HG02571 (cell line): ENCODE measurements at regions not wholly inside any gene's neighbourhood (a gene's known extent, or its start where the extent isn't known, plus 50 kb on each side); places are given as distances from the start of the nearest gene placed in this dataset.

ENCODE experiments used
- ATAC-seq: cut with Tn5 transposase; IDR thresholded peaks from one replicate; pipeline ENCODE4 v1.9.1; 2021; ENCODE audit warnings: mild to moderate bottlenecking, moderate library complexity; ENCODE audit not compliant: unreplicated experiment

- no peak for ATAC-seq
Measured at GRCh38 chr10:129161150-129161549, 305.9 kb upstream of the MGMT start.

GRCh38 chr10:129163531-129163930 is 303.5 kb upstream of the MGMT start:
- no peak for ATAC-seq

- no peak for ATAC-seq
Measured at GRCh38 chr10:129165076-129165720, 301.8 kb upstream of the MGMT start.

- no peak for ATAC-seq
Measured at GRCh38 chr10:129165770-129166169, 301.3 kb upstream of the MGMT start.

- ATAC-seq: no peak
Measured at GRCh38 chr10:129168660-129169059, 298.4 kb upstream of the MGMT start.

DNA sequence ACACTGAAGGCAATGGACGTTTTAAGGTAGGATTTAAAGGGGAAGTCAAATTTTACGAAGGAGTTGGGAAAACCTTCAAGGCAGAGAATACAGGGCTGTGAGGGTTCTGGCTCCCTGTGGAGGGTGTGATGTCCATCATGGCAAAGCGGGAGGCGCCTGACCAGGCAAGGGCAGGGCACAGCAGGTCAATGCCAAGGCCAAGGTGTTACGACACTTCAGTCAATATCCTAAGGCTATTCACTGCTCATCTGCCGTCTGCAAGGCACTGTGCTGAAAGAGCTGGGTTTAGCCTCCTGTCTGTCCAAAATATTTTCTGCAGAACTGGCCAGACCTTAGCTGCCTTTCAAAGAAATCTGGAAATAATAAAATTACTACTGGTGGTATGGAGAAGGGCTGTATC is 297.9 kb upstream of the MGMT start:
- no peak for ATAC-seq

- no peak for ATAC-seq
Measured at GRCh38 chr10:129170812-129171211, 296.2 kb upstream of the MGMT start.

- ATAC-seq: no peak
Measured at GRCh38 chr10:129171812-129172211, 295.2 kb upstream of the MGMT start.

GRCh38 chr10:129174232-129175014 is 292.6 kb upstream of the MGMT start:
- ATAC-seq: no peak

GRCh38 chr10:129179245-129179971 is 287.6 kb upstream of the MGMT start:
- ATAC-seq: no peak

- ATAC-seq: no peak
Measured at GRCh38 chr10:129179972-129180678, 286.9 kb upstream of the MGMT start.

- ATAC-seq: no peak
Measured at GRCh38 chr10:129184196-129184595, 282.8 kb upstream of the MGMT start.

DNA sequence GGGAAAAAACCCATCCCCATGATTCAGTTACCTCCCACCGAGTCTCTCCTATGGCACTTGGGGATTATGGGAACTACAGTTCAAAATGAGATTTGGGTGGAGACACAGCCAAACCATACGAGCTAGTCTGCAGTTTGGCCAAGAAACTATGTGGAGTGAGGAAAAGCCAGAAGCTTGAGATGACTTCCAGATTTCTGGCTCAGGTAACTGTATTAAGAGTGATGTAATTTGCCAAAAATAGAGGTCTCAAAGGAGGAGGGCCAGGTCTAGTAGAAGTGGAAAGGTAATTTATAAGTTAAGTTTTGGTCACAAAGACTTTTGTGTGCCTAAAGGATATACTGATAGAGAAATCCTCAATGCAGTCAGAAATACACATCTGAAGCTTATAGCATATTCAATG is 279.7 kb upstream of the MGMT start:
- ATAC-seq: no peak

GRCh38 chr10:129191797-129192196 is 275.2 kb upstream of the MGMT start:
- no peak for ATAC-seq

DNA sequence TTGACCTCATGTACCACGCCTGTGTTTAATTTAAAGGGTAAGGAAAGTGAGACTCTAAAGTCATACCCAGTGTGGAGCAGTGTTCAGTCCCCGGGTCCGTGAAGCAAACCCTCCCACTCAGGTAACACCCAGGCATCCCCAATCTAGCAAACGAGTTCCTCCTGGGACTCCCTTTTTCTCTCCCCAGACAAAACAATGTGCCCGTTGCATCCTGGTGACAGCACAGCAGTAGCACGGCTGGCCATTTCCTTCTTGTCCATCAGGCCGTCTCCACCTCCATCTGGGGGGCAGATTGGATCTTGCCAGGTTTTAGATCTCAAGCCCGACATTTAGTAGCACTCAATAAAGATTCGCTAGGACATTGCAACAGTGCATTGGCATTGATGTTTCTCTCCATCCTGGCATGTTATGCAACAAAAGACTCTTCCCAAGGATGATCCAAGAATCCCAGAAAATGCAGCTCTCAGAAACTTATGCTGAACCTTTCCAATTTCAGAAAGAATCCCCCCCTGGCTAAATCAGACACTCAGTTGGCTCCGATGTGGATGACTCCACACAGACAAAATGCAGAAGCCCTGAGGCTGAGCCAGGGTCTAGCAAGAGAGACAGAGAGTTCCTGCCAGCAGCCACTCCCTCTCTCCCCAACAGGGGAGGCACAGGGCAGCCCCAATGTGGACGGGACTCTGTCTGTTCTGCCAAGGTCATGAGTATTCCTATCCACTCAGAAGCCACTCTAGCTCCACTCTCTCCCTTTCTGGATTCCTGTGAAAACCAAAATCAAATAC is 274.5 kb upstream of the MGMT start:
- no peak for ATAC-seq

GRCh38 chr10:129193148-129193547 is 273.9 kb upstream of the MGMT start:
- no peak for ATAC-seq

DNA sequence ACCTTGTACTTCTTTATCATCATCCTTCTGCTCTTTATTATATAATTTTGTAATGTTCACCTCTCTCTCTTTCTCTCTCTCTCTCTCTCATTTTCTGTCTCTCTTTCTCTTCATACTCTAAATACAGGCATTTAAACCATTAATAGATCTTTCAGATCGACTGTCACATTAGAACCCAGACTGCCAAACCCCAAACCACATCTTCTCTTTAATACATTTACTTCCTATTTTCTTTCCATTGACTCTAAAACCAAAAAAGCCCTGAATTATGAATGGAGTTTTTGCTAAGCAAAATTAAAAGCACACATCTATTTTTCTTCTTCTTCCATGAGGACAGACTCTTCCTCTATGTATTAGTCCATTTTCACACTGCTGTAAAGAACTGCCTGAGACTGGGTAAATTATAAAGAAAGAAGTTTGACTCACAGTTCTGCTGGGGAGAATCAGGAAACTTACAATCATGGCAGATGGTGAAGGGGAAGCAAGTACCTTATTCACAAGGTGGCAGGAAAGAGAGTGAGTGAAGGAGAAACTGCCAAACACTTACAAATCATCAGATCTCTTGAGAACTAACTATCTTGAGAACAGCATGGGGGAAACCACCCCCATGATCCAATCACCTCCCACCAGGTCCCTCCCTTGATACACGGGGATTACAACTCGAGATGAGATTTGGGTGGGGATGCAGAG is 272.7 kb upstream of the MGMT start:
- no peak for ATAC-seq

- ATAC-seq: no peak
Measured at GRCh38 chr10:129199826-129200225, 267.2 kb upstream of the MGMT start.

- no peak for ATAC-seq
Measured at GRCh38 chr10:129203819-129204218, 263.2 kb upstream of the MGMT start.

GRCh38 chr10:129207297-129207696 is 259.7 kb upstream of the MGMT start:
- ATAC-seq: no peak
